ENCODE measurements at regions not wholly inside any gene's neighbourhood (a gene's known extent, or its start where the extent isn't known, plus 50 kb on each side); places are given as distances from the start of the nearest gene placed in this dataset.

- no peak for DNase-seq
Observed at GRCh38 chr3:94269763-94270162, 206.9 kb downstream of the NSUN3 start.

- no peak for DNase-seq
Observed at GRCh38 chr3:94272016-94272415, 209.2 kb downstream of the NSUN3 start.

GRCh38 chr3:94280958-94281357 is 218.1 kb downstream of the NSUN3 start:
- DNase-seq: no peak

- no peak for DNase-seq
Observed at GRCh38 chr3:94285872-94286271, 223.0 kb downstream of the NSUN3 start.

- no peak for DNase-seq
Observed at GRCh38 chr3:94291686-94292085, 228.8 kb downstream of the NSUN3 start.

- DNase-seq: no peak
Observed at GRCh38 chr3:94292151-94292550, 229.3 kb downstream of the NSUN3 start.

GRCh38 chr3:94293793-94294195 is 230.9 kb downstream of the NSUN3 start:
- no peak for DNase-seq

- no peak for DNase-seq
Observed at GRCh38 chr3:94294806-94295205, 231.9 kb downstream of the NSUN3 start.

GRCh38 chr3:94299716-94300115 is 236.9 kb downstream of the NSUN3 start:
- DNase-seq: no peak

- DNase-seq: no peak
Observed at GRCh38 chr3:94301366-94301765, 238.5 kb downstream of the NSUN3 start.

GRCh38 chr3:94303266-94303665 is 240.4 kb downstream of the NSUN3 start:
- no peak for DNase-seq

- DNase-seq: no peak
Observed at GRCh38 chr3:94303897-94304296, 241.0 kb downstream of the NSUN3 start.

GRCh38 chr3:94304954-94305353 is 242.1 kb downstream of the NSUN3 start:
- no peak for DNase-seq

GRCh38 chr3:94305835-94306611 is 243.2 kb downstream of the NSUN3 start:
- DNase-seq: no peak

GRCh38 chr3:94307588-94307987 is 244.7 kb downstream of the NSUN3 start:
- DNase-seq: no peak

GRCh38 chr3:94308767-94309166 is 245.9 kb downstream of the NSUN3 start:
- DNase-seq: no peak

GRCh38 chr3:94310341-94311135 is 247.7 kb downstream of the NSUN3 start:
- DNase-seq: no peak

GRCh38 chr3:94311651-94312050 is 248.8 kb downstream of the NSUN3 start:
- no peak for DNase-seq

GRCh38 chr3:94314218-94314883 is 251.5 kb downstream of the NSUN3 start:
- no peak for DNase-seq

GRCh38 chr3:94317017-94317416 is 254.2 kb downstream of the NSUN3 start:
- DNase-seq: no peak

- DNase-seq: no peak
Observed at GRCh38 chr3:94323596-94323995, 260.7 kb downstream of the NSUN3 start.

GRCh38 chr3:94331831-94332230 is 269.0 kb downstream of the NSUN3 start:
- DNase-seq: no peak

- no peak for DNase-seq
Observed at GRCh38 chr3:94336046-94336753, 273.3 kb downstream of the NSUN3 start.

All from stimulated activated CD4-positive, alpha-beta T cell treated with anti-CD3 and anti-CD28 coated beads, Interleukin-4, amount 100 ng/mL, for 24 hours (primary cell).